Caco-2 (cell line): ENCODE measurements at regions not wholly inside any gene's neighbourhood (a gene's known extent, or its start where the extent isn't known, plus 50 kb on each side); places are given as distances from the start of the nearest gene placed in this dataset.

Experiments
- BruUV-seq: library from RNA; stranded (reverse); fragments of 400-500 nt; replicated peaks from 2 replicates; lab custom pipeline; 2021; lab: Mats Ljungman, UMichigan
- CTCF ChIA-PET: fragments of 300-600 bp; sonication (Branson Sonifier 250); formaldehyde crosslinking; loops from one replicate; lab custom pipeline; 2022; ENCODE audit warnings: antibody characterized with exemption; lab: Charles Lee
- POLR2A ChIA-PET: fragments of 300-600 bp; sonication (Branson Sonifier 250); formaldehyde crosslinking; loops from one replicate; lab custom pipeline; 2022; ENCODE audit warnings: antibody characterized with exemption; lab: Charles Lee
- DNase-seq, 2 experiments: peaks; one replicate each; pipeline versions ENCODE4 v3.0.0 to v3.0.0-alpha.2; 2020 to 2022
- H3K27me3 ChIP-seq: replicated peaks from 2 replicates; pipeline ENCODE4 v1.6.0; 2011; ENCODE audit warnings: low read length; ENCODE audit not compliant: control insufficient read depth, insufficient read depth
- H3K36me3 ChIP-seq: 2 replicates; pipeline ENCODE4 v1.5.1; 2011; ENCODE audit warnings: low read length; ENCODE audit not compliant: control insufficient read depth, insufficient read depth
- H3K4me1 ChIP-seq: fragments of 250-450 bp; sonication (Bioruptor Pico); 2 replicates; pipeline ENCODE4 v1.5.1; 2020; ENCODE audit warnings: mild to moderate bottlenecking
- H3K4me3 ChIP-seq: 2 replicates; pipeline ENCODE4 v1.5.1; 2011; ENCODE audit warnings: low read depth, mild to moderate bottlenecking, control low read depth, low read length
- H3K9me3 ChIP-seq: fragments of 250-450 bp; sonication (Bioruptor Pico); 2 replicates; pipeline ENCODE4 v1.5.1; 2020; ENCODE audit warnings: mild to moderate bottlenecking, moderate library complexity
- H3K27ac Mint-ChIP-seq: one replicate; pipeline ENCODE4 v1.8.0; 2022; ENCODE audit warnings: mixed read lengths; ENCODE audit not compliant: unreplicated experiment
- H3K27me3 Mint-ChIP-seq: one replicate; pipeline ENCODE4 v1.8.0; 2022; ENCODE audit warnings: mixed read lengths; ENCODE audit not compliant: insufficient read depth, unreplicated experiment
- H3K36me3 Mint-ChIP-seq: one replicate; pipeline ENCODE4 v1.8.0; 2022; ENCODE audit warnings: mild to moderate bottlenecking, mixed read lengths; ENCODE audit not compliant: insufficient read depth, unreplicated experiment
- H3K4me1 Mint-ChIP-seq: one replicate; pipeline ENCODE4 v1.8.0; 2022; ENCODE audit warnings: low read depth, mixed read lengths; ENCODE audit not compliant: unreplicated experiment
- H3K4me3 Mint-ChIP-seq: one replicate; pipeline ENCODE4 v1.8.0; 2022; ENCODE audit warnings: mild to moderate bottlenecking, moderate library complexity, mixed read lengths; ENCODE audit not compliant: unreplicated experiment
- H3K9me3 Mint-ChIP-seq: one replicate; pipeline ENCODE4 v1.8.0; 2022; ENCODE audit warnings: mixed read lengths; ENCODE audit not compliant: unreplicated experiment
- CTCF ChIP-seq, 2 experiments: fragments of 200-600 bp in 1 of 2; IDR thresholded peaks; 1 replicate in 1 of 2; 2 replicates in 1 of 2; pipeline versions ENCODE4 v1.5.1 to v1.8.0; 2011 to 2022; ENCODE audit warnings: antibody characterized with exemption in 1 of 2, control low read depth in 1 of 2, inconsistent platforms in 1 of 2, low read depth in 1 of 2, low read length in 1 of 2, mild to moderate bottlenecking in 1 of 2, moderate library complexity in 1 of 2; ENCODE audit not compliant: insufficient read depth in 1 of 2, severe bottlenecking in 1 of 2, unreplicated experiment in 1 of 2
- intact Hi-C: fragments of 100-400 bp; cut with micrococcal nuclease; formaldehyde crosslinking; loops from one replicate; pipeline ENCODE4 v1.10.0; 2022; ENCODE audit not compliant: unreplicated experiment

GRCh38 chr2:237170020-237170419, 84.3 kb downstream of the COPS8 start:
- intact Hi-C loops: no loop called here
- Mint-ChIP-seq H3K4me1 (peaks cover 1% of the 10 kb centered on the region), H3K4me3 (no peak overlapping the region), H3K27ac (no peak overlapping the region), H3K36me3 (no peaks in the 10 kb centered on the region), H3K9me3 (peaks cover 11% of the 10 kb centered on the region), H3K27me3 (peaks cover 18% of the 10 kb centered on the region)
- POLR2A ChIA-PET: no interaction called here
- no TSS peak for BruUV-seq
- CTCF ChIA-PET: no interaction called here
- Histone ChIP-seq H3K9me3 (no peaks in the 10 kb centered on the region), H3K4me3 (no peak overlapping the region), H3K36me3 (no peaks in the 10 kb centered on the region), H3K4me1 (no peaks in the 10 kb centered on the region), H3K27me3 (no peaks in the 10 kb centered on the region)
- DNase-seq: no peak
- TF ChIP-seq CTCF (IDR thresholded peaks at IDR 0.05; ENCODE audit: insufficient read depth in 1 of 2, low read depth in 1 of 2, low read length in 1 of 2, severe bottlenecking in 1 of 2, unreplicated experiment in 1 of 2): no peak

DNA sequence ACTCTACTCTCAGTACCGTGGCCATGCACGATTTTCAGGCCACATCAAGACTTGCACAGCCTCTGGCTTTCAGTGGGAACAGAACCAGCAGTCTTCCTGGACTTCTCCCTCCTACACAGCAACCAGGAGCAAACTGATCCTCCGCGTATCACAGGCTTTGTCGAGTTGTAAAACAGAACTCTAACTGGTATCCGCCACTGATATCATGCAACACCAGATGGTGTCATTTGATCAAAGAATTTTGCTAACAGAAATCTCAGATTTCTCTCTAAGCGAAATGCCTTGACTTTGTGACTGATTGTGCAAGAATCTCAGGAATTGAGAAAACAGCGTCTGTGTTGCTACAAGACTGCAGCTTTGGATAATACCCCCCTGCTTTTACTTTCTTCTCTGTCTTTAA, 85.7 kb downstream of the COPS8 start:
- no peaks in the 10 kb centered on the region for H3K36me3 ChIP-seq
- Mint-ChIP-seq H3K4me1 (no peaks in the 10 kb centered on the region), H3K36me3 (no peaks in the 10 kb centered on the region), H3K4me3 (no peak overlapping the region), H3K27ac (no peak overlapping the region), H3K9me3 (peaks cover 11% of the 10 kb centered on the region), H3K27me3 (peaks cover 9% of the 10 kb centered on the region)
- H3K4me3 ChIP-seq: no peak overlapping the region
- ChIA-PET CTCF (no interaction called here), POLR2A (no interaction called here)
- H3K27me3 ChIP-seq: no peaks in the 10 kb centered on the region
- TF ChIP-seq CTCF (IDR thresholded peaks at IDR 0.05; ENCODE audit: insufficient read depth in 1 of 2, low read depth in 1 of 2, low read length in 1 of 2, severe bottlenecking in 1 of 2, unreplicated experiment in 1 of 2): no peak
- intact Hi-C loops: no loop called here
- H3K4me1 ChIP-seq: no peaks in the 10 kb centered on the region
- no TSS peak for BruUV-seq
- H3K9me3 ChIP-seq: no peaks in the 10 kb centered on the region
- no peak for DNase-seq

GRCh38 chr2:237171881-237172280, 86.2 kb downstream of the COPS8 start:
- POLR2A ChIA-PET: no interaction called here
- H3K4me3 Mint-ChIP-seq: no peak overlapping the region

More at GRCh38 chr2:237171881-237172280, 86.2 kb downstream of the COPS8 start:
- Histone ChIP-seq H3K4me3 (no peak overlapping the region), H3K27me3 (no peaks in the 10 kb centered on the region), H3K36me3 (no peaks in the 10 kb centered on the region), H3K4me1 (no peaks in the 10 kb centered on the region), H3K9me3 (no peaks in the 10 kb centered on the region)
- intact Hi-C loops: no loop called here
- H3K27me3 Mint-ChIP-seq: peaks cover 12% of the 10 kb centered on the region
- H3K4me1 Mint-ChIP-seq: no peaks in the 10 kb centered on the region
- peaks cover 11% of the 10 kb centered on the region for H3K9me3 Mint-ChIP-seq
- no peak overlapping the region for H3K27ac Mint-ChIP-seq
- no peaks in the 10 kb centered on the region for H3K36me3 Mint-ChIP-seq
- BruUV-seq: no TSS peak
- CTCF ChIA-PET: no interaction called here
- TF ChIP-seq CTCF (IDR thresholded peaks at IDR 0.05; ENCODE audit: insufficient read depth in 1 of 2, low read depth in 1 of 2, low read length in 1 of 2, severe bottlenecking in 1 of 2, unreplicated experiment in 1 of 2): no peak
- DNase-seq: no peak
